H1 (cell line): ENCODE measurements at regions not wholly inside any gene's neighbourhood (a gene's known extent, or its start where the extent isn't known, plus 50 kb on each side); places are given as distances from the start of the nearest gene placed in this dataset.

Experiments
- CTCF ChIA-PET: fragments of 300-600 bp; sonication (Branson Sonifier 250); formaldehyde crosslinking; loops from one replicate; lab custom pipeline; 2021; ENCODE audit not compliant: partially characterized antibody; lab: Charles Lee
- POLR2A ChIA-PET: fragments of 300-600 bp; sonication (Branson Sonifier 250); formaldehyde crosslinking; loops from one replicate; lab custom pipeline; 2021; ENCODE audit warnings: inconsistent platforms; ENCODE audit not compliant: partially characterized antibody; lab: Charles Lee
- DNase-seq, 2 experiments: peaks; one replicate each; pipeline versions ENCODE4 v3.0.0 to v3.0.0-alpha.2; 2010 to 2022; ENCODE audit warnings: low spot score in 2 of 2, low read depth in 1 of 2, mixed read lengths in 1 of 2
- FAIRE-seq: peaks from 2 replicates; lab custom pipeline; 2011; peaks lifted over from hg19 to GRCh38; lab: Jason Lieb, UNC
- H2AFZ ChIP-seq: 2 replicates; pipeline ENCODE4 v1.8.1; 2012; ENCODE audit warnings: low read length, inconsistent platforms
- H2AK5ac ChIP-seq: 2 replicates; pipeline ENCODE4 v1.6.1; 2013; ENCODE audit warnings: low read depth, low read length
- H2BK120ac ChIP-seq: replicated peaks from 2 replicates; pipeline ENCODE3; 2013; ENCODE audit warnings: low read depth, low read length, inconsistent platforms
- H2BK12ac ChIP-seq: 2 replicates; pipeline ENCODE4 v1.6.1; 2013; ENCODE audit warnings: low read depth, low read length
- H2BK15ac ChIP-seq: 2 replicates; pipeline ENCODE4 v1.6.1; 2013; ENCODE audit warnings: low read length
- H2BK20ac ChIP-seq: 2 replicates; pipeline ENCODE4 v1.6.1; 2013; ENCODE audit warnings: low read length
- H2BK5ac ChIP-seq: 2 replicates; pipeline ENCODE4 v1.6.1; 2013; ENCODE audit warnings: low read depth, low read length
- H3K14ac ChIP-seq: 2 replicates; pipeline ENCODE4 v1.6.1; 2013; ENCODE audit warnings: inconsistent platforms; ENCODE audit not compliant: insufficient read length
- H3K18ac ChIP-seq: 2 replicates; pipeline ENCODE4 v1.6.1; 2013; ENCODE audit warnings: low read length; ENCODE audit errors: extremely low read depth
- H3K23ac ChIP-seq: 2 replicates; pipeline ENCODE4 v1.6.1; 2013; ENCODE audit warnings: inconsistent platforms; ENCODE audit not compliant: insufficient read length
- H3K23me2 ChIP-seq: 2 replicates; pipeline ENCODE4 v1.6.1; 2013; ENCODE audit warnings: low read depth, low read length
- H3K27ac ChIP-seq: 2 replicates; pipeline ENCODE4 v1.6.1; 2011; ENCODE audit warnings: low read depth, low read length, inconsistent platforms
- H3K27me3 ChIP-seq, 4 experiments: replicated peaks in 1 of 4; 1 replicate in 1 of 4; 2 replicates in 3 of 4; pipeline versions ENCODE4 v1.6.1 to v1.8.1; 2011 to 2013; ENCODE audit warnings: low read length in 3 of 4, mild to moderate bottlenecking in 3 of 4, inconsistent platforms in 2 of 4, mixed read lengths in 2 of 4, moderate library complexity in 1 of 4; ENCODE audit not compliant: control insufficient read depth in 3 of 4, insufficient read depth in 3 of 4; ENCODE audit errors: extremely low read depth in 1 of 4
- H3K36me3 ChIP-seq, 4 experiments: 2 replicates each; pipeline versions ENCODE4 v1.6.1 to v1.8.1; 2011 to 2013; ENCODE audit warnings: mild to moderate bottlenecking in 4 of 4, low read length in 3 of 4, moderate library complexity in 2 of 4, control low read depth in 1 of 4, inconsistent platforms in 1 of 4; ENCODE audit not compliant: insufficient read depth in 4 of 4, control insufficient read depth in 2 of 4
- H3K4ac ChIP-seq: replicated peaks from 2 replicates; pipeline ENCODE3; 2013; ENCODE audit warnings: low read length, low read depth, mixed read lengths, inconsistent platforms; ENCODE audit not compliant: insufficient read length
- H3K4me1 ChIP-seq, 4 experiments: replicated peaks in 1 of 4; 1 replicate in 1 of 4; 2 replicates in 3 of 4; pipeline versions ENCODE4 v1.6.1 to v1.8.1; 2011 to 2013; ENCODE audit warnings: low read length in 3 of 4, inconsistent platforms in 2 of 4, mixed read lengths in 1 of 4; ENCODE audit not compliant: insufficient read depth in 4 of 4, control insufficient read depth in 3 of 4
- H3K4me2 ChIP-seq, 2 experiments: 2 replicates each; pipeline versions ENCODE4 v1.6.1 to v1.8.1; 2011 to 2013; ENCODE audit warnings: low read depth in 2 of 2, low read length in 2 of 2, control low read depth in 1 of 2, inconsistent platforms in 1 of 2, mild to moderate bottlenecking in 1 of 2; ENCODE audit not compliant: insufficient read depth in 1 of 2
- H3K4me3 ChIP-seq, 4 experiments: fragments of 200-600, 300-600 bp in 1 of 4; sonication (generic), shearing (Covaris generic), sonication (Bioruptor Twin) in 1 of 4; 2 replicates each; pipeline versions ENCODE4 v1.5.1 to v1.8.1; 2011 to 2016; ENCODE audit warnings: low read length in 4 of 4, low read depth in 3 of 4, control low read depth in 2 of 4, inconsistent platforms in 2 of 4, mild to moderate bottlenecking in 2 of 4, mixed read lengths in 1 of 4, moderate library complexity in 1 of 4; ENCODE audit not compliant: insufficient read depth in 2 of 4; ENCODE audit errors: extremely low read depth in 1 of 4
- H3K56ac ChIP-seq: replicated peaks from 2 replicates; pipeline ENCODE3; 2013; ENCODE audit warnings: low read depth, mild to moderate bottlenecking, mixed read lengths, low read length, inconsistent platforms; ENCODE audit not compliant: insufficient read length
- H3K79me1 ChIP-seq: 2 replicates; pipeline ENCODE4 v1.6.1; 2013; ENCODE audit warnings: low read depth, low read length, control low read depth
- H3K79me2 ChIP-seq, 2 experiments: 2 replicates each; pipeline versions ENCODE4 v1.6.1 to v1.8.1; 2012 to 2013; ENCODE audit warnings: low read length in 2 of 2, mild to moderate bottlenecking in 2 of 2, inconsistent platforms in 1 of 2; ENCODE audit not compliant: insufficient read depth in 2 of 2, control insufficient read depth in 1 of 2
- H3K9ac ChIP-seq, 4 experiments: replicated peaks in 1 of 4; 1 replicate in 1 of 4; 2 replicates in 3 of 4; pipeline versions ENCODE4 v1.6.1 to v1.8.1; 2011 to 2013; ENCODE audit warnings: low read depth in 3 of 4, low read length in 3 of 4, control low read depth in 2 of 4, mild to moderate bottlenecking in 2 of 4, moderate library complexity in 2 of 4, inconsistent platforms in 1 of 4; ENCODE audit errors: extremely low read depth in 1 of 4
- H3K9me3 ChIP-seq, 2 experiments: 2 replicates each; pipeline versions ENCODE4 v1.6.1 to v1.8.1; 2012 to 2013; ENCODE audit warnings: mild to moderate bottlenecking in 2 of 2, moderate library complexity in 2 of 2, control low read depth in 1 of 2, inconsistent platforms in 1 of 2, low read depth in 1 of 2, low read length in 1 of 2, mixed read lengths in 1 of 2; ENCODE audit not compliant: insufficient read depth in 2 of 2
- H4K20me1 ChIP-seq, 2 experiments: replicated peaks in 1 of 2; 2 replicates each; pipeline versions ENCODE3 to v1.8.1; 2011 to 2013; ENCODE audit warnings: inconsistent platforms in 2 of 2, low read length in 2 of 2, mild to moderate bottlenecking in 1 of 2; ENCODE audit not compliant: insufficient read depth in 2 of 2, control insufficient read depth in 1 of 2
- H4K5ac ChIP-seq: 2 replicates; pipeline ENCODE4 v1.6.1; 2013; ENCODE audit warnings: low read length, low read depth, mixed read lengths, inconsistent platforms; ENCODE audit not compliant: insufficient read length
- H4K8ac ChIP-seq: 2 replicates; pipeline ENCODE4 v1.8.0; 2013; ENCODE audit warnings: mild to moderate bottlenecking, moderate library complexity, low read length, inconsistent platforms; ENCODE audit not compliant: insufficient read depth; ENCODE audit errors: extremely low read depth
- H4K91ac ChIP-seq: replicated peaks from 2 replicates; pipeline ENCODE3; 2013; ENCODE audit warnings: low read length, mixed read lengths, inconsistent platforms; ENCODE audit not compliant: insufficient read length
- CREB1 ChIP-seq: IDR thresholded peaks from 2 replicates; pipeline ENCODE4 v1.6.1; 2012; ENCODE audit warnings: inconsistent platforms
- KDM4A ChIP-seq: IDR thresholded peaks from one replicate; pipeline ENCODE4 v1.7.1; 2012; ENCODE audit warnings: low read depth, mild to moderate bottlenecking, moderate library complexity, low read length, inconsistent platforms; ENCODE audit not compliant: severe bottlenecking
- WGBS, 2 experiments: shearing (Covaris generic) in 1 of 2; methylation state at CpG; one replicate each; pipeline versions ENCODE4 v1.1.6 to v1.1.7; 2013 to 2015; ENCODE audit warnings: low lambda C conversion rate in 2 of 2, mixed read lengths in 2 of 2, inconsistent platforms in 1 of 2, low coverage in 1 of 2, missing lambda C conversion rate in 1 of 2; ENCODE audit not compliant: insufficient replicate concordance in 2 of 2, insufficient coverage in 1 of 2, insufficient read length in 1 of 2; ENCODE audit errors: extremely low coverage in 1 of 2, missing lambda C conversion rate in 1 of 2; 5-methylcytosine and 5-hydroxymethylcytosine counted together

DNA sequence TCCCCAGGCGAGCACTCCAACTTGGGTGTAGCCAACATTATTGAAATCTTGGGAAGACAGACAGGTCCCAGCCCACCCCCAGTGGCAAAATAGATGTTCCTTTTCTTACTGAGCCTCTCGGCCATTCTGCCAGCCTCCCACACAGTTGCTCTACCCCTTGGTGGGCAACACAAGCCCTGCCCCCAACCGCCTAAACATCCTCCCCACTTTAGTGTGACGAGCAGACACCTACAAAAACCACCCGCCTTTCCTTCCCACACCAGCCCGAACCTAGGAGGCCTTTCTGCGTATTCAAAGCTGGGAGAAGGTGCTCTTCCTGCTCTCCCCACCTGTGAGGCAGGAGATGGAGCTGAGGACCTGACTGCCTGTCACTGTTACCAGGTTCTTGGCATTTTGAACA lies 58.6 kb upstream of the CAB39 start:
- Histone ChIP-seq H3K27me3 (no peaks in the 10 kb centered on the region), H2AK5ac (no peak overlapping the region), H4K20me1 (no peaks in the 10 kb centered on the region), H3K79me1 (no peaks in the 10 kb centered on the region), H2AFZ (0 out of 2 replicates have a peak overlapping the region, but pooled peaks have one; percentile 24), H3K23me2 (no peaks in the 10 kb centered on the region), H3K27ac (no peak overlapping the region), H3K36me3 (no peaks in the 10 kb centered on the region), H3K4me3 (no peak overlapping the region), H3K56ac (no peak overlapping the region), H4K91ac (no peak overlapping the region), H4K5ac (no peak overlapping the region), H3K14ac (no peak overlapping the region), H3K4me1 (peaks cover 0 to 10% (median 3%) of the 10 kb centered on the region in 4 experiments; a peak in 2 of 7 replicates), H2BK12ac (0 out of 2 replicates have a peak overlapping the region, but pooled peaks have one; percentile 75), H3K9me3 (no peaks in the 10 kb centered on the region), H3K18ac (0 out of 2 replicates have a peak overlapping the region, but pooled peaks have one; percentile 28), H2BK20ac (0 out of 2 replicates have a peak overlapping the region, but pooled peaks have one; percentile 52), H2BK15ac (no peak overlapping the region), H3K23ac (no peak overlapping the region), H4K8ac (no peak overlapping the region; the same call in none of the 2 replicates)
- FAIRE-seq, result no peak
- ChIA-PET CTCF (interaction anchor here (0.6 kb wide), 1 partner anchor 26 kb away, joined by 4 read pairs; no protein-coding TSS in a partner anchor), POLR2A (no interaction called here)
- TF ChIP-seq CREB1 (no peak), KDM4A (no peak)
- TF ChIP-seq, all 59 proteins: peak for 0
- H3K9ac ChIP-seq, result no peak overlapping the region
- DNase-seq, result no peak
- H3K4me2 ChIP-seq, result no peak overlapping the region
- no peak overlapping the region for H2BK120ac ChIP-seq
- H3K4ac ChIP-seq, result no peak overlapping the region
- H2BK5ac ChIP-seq, result no peak overlapping the region
- H3K79me2 ChIP-seq, result no peaks in the 10 kb centered on the region
- 91% methylated on average over 7 of the region's 7 CpGs; no CpG with 5 or more reads in 1 of the 2 experiments for WGBS, 2 experiments
